ENCODE measurements at regions not wholly inside any gene's neighbourhood (a gene's known extent, or its start where the extent isn't known, plus 50 kb on each side); places are given as distances from the start of the nearest gene placed in this dataset.

GRCh38 chr2:142754182-142754581, 123.3 kb upstream of the KYNU start:
- WGBS, 2 donors, result 40 to 51% methylated on average over 1 of the region's 1 CpG
- DNase-seq, result no peak
- no peaks in the 10 kb centered on the region for H3K4me1 ChIP-seq
- TF ChIP-seq POLR2A (IDR thresholded peaks at IDR 0.05) (no peak), EP300 (IDR thresholded peaks at IDR 0.05) (no peak), POLR2AphosphoS5 (IDR thresholded peaks at IDR 0.05) (no peak)
- TF ChIP-seq, protein P1, sequence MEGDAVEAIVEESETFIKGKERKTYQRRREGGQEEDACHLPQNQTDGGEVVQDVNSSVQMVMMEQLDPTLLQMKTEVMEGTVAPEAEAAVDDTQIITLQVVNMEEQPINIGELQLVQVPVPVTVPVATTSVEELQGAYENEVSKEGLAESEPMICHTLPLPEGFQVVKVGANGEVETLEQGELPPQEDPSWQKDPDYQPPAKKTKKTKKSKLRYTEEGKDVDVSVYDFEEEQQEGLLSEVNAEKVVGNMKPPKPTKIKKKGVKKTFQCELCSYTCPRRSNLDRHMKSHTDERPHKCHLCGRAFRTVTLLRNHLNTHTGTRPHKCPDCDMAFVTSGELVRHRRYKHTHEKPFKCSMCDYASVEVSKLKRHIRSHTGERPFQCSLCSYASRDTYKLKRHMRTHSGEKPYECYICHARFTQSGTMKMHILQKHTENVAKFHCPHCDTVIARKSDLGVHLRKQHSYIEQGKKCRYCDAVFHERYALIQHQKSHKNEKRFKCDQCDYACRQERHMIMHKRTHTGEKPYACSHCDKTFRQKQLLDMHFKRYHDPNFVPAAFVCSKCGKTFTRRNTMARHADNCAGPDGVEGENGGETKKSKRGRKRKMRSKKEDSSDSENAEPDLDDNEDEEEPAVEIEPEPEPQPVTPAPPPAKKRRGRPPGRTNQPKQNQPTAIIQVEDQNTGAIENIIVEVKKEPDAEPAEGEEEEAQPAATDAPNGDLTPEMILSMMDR (IDR thresholded peaks at IDR 0.05), result no peak
- no peaks in the 10 kb centered on the region for H3K27me3 ChIP-seq
- no peak overlapping the region for H3K27ac ChIP-seq
- ATAC-seq (ENCODE audit: low FRiP score in 2 of 2), result no peak
- no peaks in the 10 kb centered on the region for H3K9me3 ChIP-seq
- H3K36me3 ChIP-seq, result no peaks in the 10 kb centered on the region
- H3K4me3 ChIP-seq, result no peak overlapping the region

DNA sequence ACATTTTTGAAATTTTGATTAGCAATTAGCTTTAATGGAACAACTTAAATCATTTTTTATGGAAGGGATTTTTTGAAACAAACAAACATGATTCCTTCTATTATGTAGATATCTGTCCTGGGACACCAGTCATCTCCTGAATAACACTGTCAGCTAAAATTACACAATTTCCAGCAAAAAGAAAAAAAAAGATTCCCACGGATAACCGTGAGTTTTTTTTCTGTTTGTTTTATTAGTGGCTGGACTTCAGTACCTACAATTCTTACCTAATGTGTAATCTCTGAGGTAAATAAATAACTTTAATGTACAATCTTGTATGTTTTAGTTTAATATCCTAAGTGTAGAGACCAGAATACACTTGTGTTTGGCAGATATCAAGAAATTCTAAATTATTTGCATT, 126.6 kb upstream of the KYNU start:
- TF ChIP-seq POLR2A (IDR thresholded peaks at IDR 0.05), result no peak
- TF ChIP-seq, protein P1 (IDR thresholded peaks at IDR 0.05), result no peak
- no peak for TF ChIP-seq POLR2AphosphoS5 (IDR thresholded peaks at IDR 0.05)
- no peak for TF ChIP-seq EP300 (IDR thresholded peaks at IDR 0.05)
- H3K27ac ChIP-seq, result no peak overlapping the region
- no peak overlapping the region for H3K4me3 ChIP-seq
- H3K36me3 ChIP-seq, result no peaks in the 10 kb centered on the region
- no peak for DNase-seq
- H3K4me1 ChIP-seq, result no peaks in the 10 kb centered on the region
- no peaks in the 10 kb centered on the region for H3K27me3 ChIP-seq
- 60 to 61% methylated on average over 2 of the region's 2 CpGs for whole genome bisulfite sequencing, 2 donors
- ATAC-seq (ENCODE audit: low FRiP score in 2 of 2), result no peak
- H3K9me3 ChIP-seq, result no peaks in the 10 kb centered on the region

GRCh38 chr2:142748559-142749099, 128.8 kb upstream of the KYNU start:
- ATAC-seq (ENCODE audit: low FRiP score in 2 of 2) (no peak), DNase-seq (no peak)
- TF ChIP-seq POLR2AphosphoS5 (IDR thresholded peaks at IDR 0.05) (no peak), EP300 (IDR thresholded peaks at IDR 0.05) (no peak), POLR2A (IDR thresholded peaks at IDR 0.05) (no peak)
- TF ChIP-seq, protein P1 (IDR thresholded peaks at IDR 0.05), result no peak
- Histone ChIP-seq H3K9me3 (no peaks in the 10 kb centered on the region), H3K27ac (no peak overlapping the region), H3K27me3 (no peaks in the 10 kb centered on the region), H3K4me1 (no peaks in the 10 kb centered on the region), H3K36me3 (no peaks in the 10 kb centered on the region), H3K4me3 (no peak overlapping the region)
- 89 to 93% methylated on average over 13 to 14 of the region's 14 CpGs for WGBS, 2 donors

DNA sequence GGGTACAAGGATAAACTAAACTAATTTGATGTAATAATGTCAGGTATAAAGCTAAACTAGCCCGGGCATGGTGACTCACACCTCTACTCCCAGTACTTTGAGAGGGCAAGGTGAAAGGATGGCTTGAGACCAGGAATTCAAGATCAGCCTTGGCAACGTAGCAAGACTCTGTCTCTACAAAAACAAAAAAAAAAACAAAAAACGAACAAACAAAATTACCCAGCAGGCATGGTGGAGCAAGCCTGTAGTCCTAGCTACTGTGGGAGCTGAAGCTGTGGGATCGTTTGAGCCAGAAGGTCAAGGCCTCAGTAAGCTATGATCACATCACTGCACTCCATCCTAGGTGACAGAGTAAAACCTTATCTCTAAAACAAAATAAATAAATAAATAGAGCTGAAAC, 131.8 kb upstream of the KYNU start:
- no peak for TF ChIP-seq POLR2A (IDR thresholded peaks at IDR 0.05)
- no peak for TF ChIP-seq EP300 (IDR thresholded peaks at IDR 0.05)
- TF ChIP-seq, protein P1 (IDR thresholded peaks at IDR 0.05), result no peak
- Histone ChIP-seq H3K4me1 (no peaks in the 10 kb centered on the region), H3K4me3 (no peak overlapping the region), H3K27ac (no peak overlapping the region), H3K36me3 (no peaks in the 10 kb centered on the region), H3K27me3 (no peaks in the 10 kb centered on the region), H3K9me3 (no peaks in the 10 kb centered on the region)
- 66 to 68% methylated on average over 4 of the region's 4 CpGs for WGBS, 2 donors
- ATAC-seq (ENCODE audit: low FRiP score in 2 of 2), result no peak
- DNase-seq, result no peak

All from upper lobe of left lung (tissue), 6 donors.